Astrocyte of the cerebellum (primary cell): ENCODE measurements at regions not wholly inside any gene's neighbourhood (a gene's known extent, or its start where the extent isn't known, plus 50 kb on each side); places are given as distances from the start of the nearest gene placed in this dataset.
A peak's percentile ranks its signal among the peaks of the same experiment; 100 is the strongest.

Experiments
- DNase-seq: peaks from one replicate; pipeline ENCODE4 v3.0.0-alpha.2; 2011; ENCODE audit warnings: low read depth
- H3K4me3 ChIP-seq: 2 replicates; pipeline ENCODE4 v1.5.1; 2011; ENCODE audit warnings: mild to moderate bottlenecking, low read depth, low read length, moderate library complexity
- CTCF ChIP-seq: IDR thresholded peaks from 2 replicates; pipeline ENCODE4 v1.5.1; 2012; ENCODE audit warnings: low read length, low read depth, moderate library complexity, mild to moderate bottlenecking; ENCODE audit errors: missing control alignments
- in situ Hi-C: cut with HindIII; loops from 2 replicates; pipeline ENCODE4 v1.10.0; 2017; ENCODE audit warnings: low sequenced_read_pairs

- no peak for DNase-seq
- H3K4me3 ChIP-seq, result no peak overlapping the region
- no peak for TF ChIP-seq CTCF
- in situ Hi-C loops, result no loop called here
Observed at GRCh38 chr4:97479388-97479787, 663.9 kb downstream of the STPG2 start.

GRCh38 chr4:97491856-97492255 is 651.4 kb downstream of the STPG2 start:
- TF ChIP-seq CTCF, result no peak
- DNase-seq, result no peak
- in situ Hi-C loops, result loop anchor here (5.0 kb wide), 1 partner anchor 40 kb away; no protein-coding TSS in a partner anchor
- H3K4me3 ChIP-seq, result no peak overlapping the region

- no peak overlapping the region for H3K4me3 ChIP-seq
- TF ChIP-seq CTCF, result no peak
- no peak for DNase-seq
- in situ Hi-C loops, result loop anchor here (5.0 kb wide), 1 partner anchor 42 kb away; no protein-coding TSS in a partner anchor
Observed at GRCh38 chr4:97493815-97494518, 649.3 kb downstream of the STPG2 start.

GRCh38 chr4:97496298-97496873 is 646.9 kb downstream of the STPG2 start:
- in situ Hi-C loops, result no loop called here
- TF ChIP-seq CTCF, result no peak
- no peak overlapping the region for H3K4me3 ChIP-seq
- peak; percentile 33 for DNase-seq

- no peak overlapping the region for H3K4me3 ChIP-seq
- in situ Hi-C loops, result no loop called here
- no peak for TF ChIP-seq CTCF
- DNase-seq, result peak; percentile 57
Observed at GRCh38 chr4:97498875-97499274, 644.4 kb downstream of the STPG2 start.

- H3K4me3 ChIP-seq, result no peak overlapping the region
- in situ Hi-C loops, result no loop called here
- no peak for TF ChIP-seq CTCF
- no peak for DNase-seq
Observed at GRCh38 chr4:97500423-97500822, 642.9 kb downstream of the STPG2 start.
